ENCODE measurements at regions not wholly inside any gene's neighbourhood (a gene's known extent, or its start where the extent isn't known, plus 50 kb on each side); places are given as distances from the start of the nearest gene placed in this dataset.

DNA sequence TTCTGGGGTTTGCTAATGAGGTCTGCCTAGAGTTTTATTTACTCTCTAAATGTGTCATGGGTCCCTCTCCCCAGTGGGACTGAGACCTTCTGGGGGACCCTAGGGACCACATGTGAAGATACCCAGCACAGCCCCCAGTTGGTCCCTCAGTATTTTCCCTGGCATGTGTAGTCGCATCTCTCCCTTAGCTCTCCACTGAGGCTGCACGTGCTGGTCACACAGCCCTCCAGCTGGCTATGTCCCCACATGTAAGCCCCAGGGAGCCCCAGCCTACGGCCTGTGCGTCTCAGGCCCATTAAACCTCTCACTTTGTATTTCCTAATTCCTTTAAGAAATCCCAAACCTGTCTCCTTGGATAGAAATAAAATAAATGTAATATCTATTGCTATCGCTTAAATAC, 189.6 kb upstream of the TSHZ3 start:
- Histone ChIP-seq H3K4me3 (replicated peaks in 1 of 3; ENCODE audit: insufficient read depth in 1 of 3, low read depth in 2 of 3, low read length in 3 of 3) (no peak overlapping the region), H3K27ac (ENCODE audit: extremely low read length, insufficient read depth, low read length) (no peak overlapping the region), H3K36me3 (replicated peaks in 1 of 2; ENCODE audit: control insufficient read depth in 1 of 2, insufficient read depth in 2 of 2, low read length in 2 of 2) (no peaks in the 10 kb centered on the region), H3K4me1 (ENCODE audit: insufficient read depth, low read length) (no peaks in the 10 kb centered on the region), H2AFZ (ENCODE audit: low read length) (no peak overlapping the region), H3K9ac (ENCODE audit: insufficient read depth, low read depth, low read length) (no peak overlapping the region), H3K79me2 (ENCODE audit: insufficient read depth, low read length) (no peaks in the 10 kb centered on the region), H3K9me3 (ENCODE audit: low read length) (peaks cover 82% of the 10 kb centered on the region), H3K4me2 (ENCODE audit: low read depth, low read length) (no peak overlapping the region), H4K20me1 (ENCODE audit: insufficient read depth, low read length) (no peaks in the 10 kb centered on the region), H3K27me3 (ENCODE audit: control insufficient read depth in 1 of 2, insufficient read depth in 2 of 2, low read length in 2 of 2) (no peaks in the 10 kb centered on the region)
- DNase-seq (ENCODE audit: low spot score) (no peak), ATAC-seq (no peak), FAIRE-seq (no peak)
- ChIA-PET POLR2A (no interaction called here), CTCF (ENCODE audit: low intra/inter-chr PET ratio, low total read pairs) (no interaction called here)
- intact Hi-C loops (cut with micrococcal nuclease; ENCODE audit: unreplicated experiment) (no loop called here), in situ Hi-C loops (cut with HindIII; ENCODE audit: extremely low pct_ligation_motif_present, low pct_unique_long_range_greater_than_20kb) (no loop called here)
- 28% methylated on average over 5 of the region's 5 CpGs for WGBS (ENCODE audit: low lambda C conversion rate)
- BruUV-seq (replicated peaks): no TSS peak
- TF ChIP-seq ZBTB40 (IDR thresholded peaks at IDR 0.05): no peak
- TF ChIP-seq ZBTB40 (CRISPR knock-in tag; IDR thresholded peaks at IDR 0.05): no peak
- no peak for TF ChIP-seq ZNF326 (CRISPR knock-in tag; IDR thresholded peaks at IDR 0.05; ENCODE audit: borderline replicate concordance)
- TF ChIP-seq, protein P1, sequence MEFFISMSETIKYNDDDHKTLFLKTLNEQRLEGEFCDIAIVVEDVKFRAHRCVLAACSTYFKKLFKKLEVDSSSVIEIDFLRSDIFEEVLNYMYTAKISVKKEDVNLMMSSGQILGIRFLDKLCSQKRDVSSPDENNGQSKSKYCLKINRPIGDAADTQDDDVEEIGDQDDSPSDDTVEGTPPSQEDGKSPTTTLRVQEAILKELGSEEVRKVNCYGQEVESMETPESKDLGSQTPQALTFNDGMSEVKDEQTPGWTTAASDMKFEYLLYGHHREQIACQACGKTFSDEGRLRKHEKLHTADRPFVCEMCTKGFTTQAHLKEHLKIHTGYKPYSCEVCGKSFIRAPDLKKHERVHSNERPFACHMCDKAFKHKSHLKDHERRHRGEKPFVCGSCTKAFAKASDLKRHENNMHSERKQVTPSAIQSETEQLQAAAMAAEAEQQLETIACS (CRISPR knock-in tag; IDR thresholded peaks at IDR 0.05): no peak
- no peak for TF ChIP-seq YY1 (IDR thresholded peaks at IDR 0.05; ENCODE audit: insufficient read depth, insufficient replicate concordance, low read depth, low read length)
- no peak for TF ChIP-seq ELF4 (CRISPR knock-in tag; IDR thresholded peaks at IDR 0.05; ENCODE audit: borderline replicate concordance)
- no peak for TF ChIP-seq ZBTB46 (CRISPR knock-in tag; IDR thresholded peaks at IDR 0.05; ENCODE audit: borderline replicate concordance)
- TF ChIP-seq SMARCC2 (IDR thresholded peaks at IDR 0.05): no peak
- no peak for TF ChIP-seq ZNF143 (CRISPR knock-in tag; IDR thresholded peaks at IDR 0.05)
- TF ChIP-seq, protein P2, sequence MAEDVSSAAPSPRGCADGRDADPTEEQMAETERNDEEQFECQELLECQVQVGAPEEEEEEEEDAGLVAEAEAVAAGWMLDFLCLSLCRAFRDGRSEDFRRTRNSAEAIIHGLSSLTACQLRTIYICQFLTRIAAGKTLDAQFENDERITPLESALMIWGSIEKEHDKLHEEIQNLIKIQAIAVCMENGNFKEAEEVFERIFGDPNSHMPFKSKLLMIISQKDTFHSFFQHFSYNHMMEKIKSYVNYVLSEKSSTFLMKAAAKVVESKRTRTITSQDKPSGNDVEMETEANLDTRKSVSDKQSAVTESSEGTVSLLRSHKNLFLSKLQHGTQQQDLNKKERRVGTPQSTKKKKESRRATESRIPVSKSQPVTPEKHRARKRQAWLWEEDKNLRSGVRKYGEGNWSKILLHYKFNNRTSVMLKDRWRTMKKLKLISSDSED (CRISPR knock-in tag; IDR thresholded peaks at IDR 0.05): no peak
- no peak for TF ChIP-seq GABPB1 (CRISPR knock-in tag; IDR thresholded peaks at IDR 0.05)
- no peak for TF ChIP-seq ADNP (CRISPR knock-in tag; IDR thresholded peaks at IDR 0.05)

Measured in HepG2 (cell line).